ENCODE measurements at regions not wholly inside any gene's neighbourhood (a gene's known extent, or its start where the extent isn't known, plus 50 kb on each side); places are given as distances from the start of the nearest gene placed in this dataset.

DNA sequence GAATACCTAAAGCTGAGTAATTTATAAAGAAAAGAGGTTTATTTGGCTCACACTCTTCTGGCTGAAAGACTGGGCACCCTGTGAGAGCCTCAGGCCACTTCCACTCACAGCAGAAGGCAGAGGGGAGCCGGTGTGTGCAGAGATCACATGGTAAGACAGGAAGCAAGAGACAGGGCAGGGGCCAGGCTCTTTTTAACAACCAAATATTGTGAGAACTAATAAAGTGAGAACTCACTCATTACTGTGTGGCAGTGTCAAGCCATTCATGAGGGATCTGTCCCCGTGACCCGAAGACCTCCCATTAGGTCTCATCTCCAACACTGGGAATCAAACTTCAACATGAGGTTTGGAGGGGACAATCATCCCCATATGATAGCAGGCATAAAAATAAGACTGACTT, 180.8 kb upstream of the DIO3 start:
- H3K27ac ChIP-seq = no peak overlapping the region
- no peak for TF ChIP-seq ZFX (IDR thresholded peaks at IDR 0.05; ENCODE audit: borderline replicate concordance)
- TF ChIP-seq, protein P1, sequence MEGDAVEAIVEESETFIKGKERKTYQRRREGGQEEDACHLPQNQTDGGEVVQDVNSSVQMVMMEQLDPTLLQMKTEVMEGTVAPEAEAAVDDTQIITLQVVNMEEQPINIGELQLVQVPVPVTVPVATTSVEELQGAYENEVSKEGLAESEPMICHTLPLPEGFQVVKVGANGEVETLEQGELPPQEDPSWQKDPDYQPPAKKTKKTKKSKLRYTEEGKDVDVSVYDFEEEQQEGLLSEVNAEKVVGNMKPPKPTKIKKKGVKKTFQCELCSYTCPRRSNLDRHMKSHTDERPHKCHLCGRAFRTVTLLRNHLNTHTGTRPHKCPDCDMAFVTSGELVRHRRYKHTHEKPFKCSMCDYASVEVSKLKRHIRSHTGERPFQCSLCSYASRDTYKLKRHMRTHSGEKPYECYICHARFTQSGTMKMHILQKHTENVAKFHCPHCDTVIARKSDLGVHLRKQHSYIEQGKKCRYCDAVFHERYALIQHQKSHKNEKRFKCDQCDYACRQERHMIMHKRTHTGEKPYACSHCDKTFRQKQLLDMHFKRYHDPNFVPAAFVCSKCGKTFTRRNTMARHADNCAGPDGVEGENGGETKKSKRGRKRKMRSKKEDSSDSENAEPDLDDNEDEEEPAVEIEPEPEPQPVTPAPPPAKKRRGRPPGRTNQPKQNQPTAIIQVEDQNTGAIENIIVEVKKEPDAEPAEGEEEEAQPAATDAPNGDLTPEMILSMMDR (IDR thresholded peaks at IDR 0.05) = no peak

DNA sequence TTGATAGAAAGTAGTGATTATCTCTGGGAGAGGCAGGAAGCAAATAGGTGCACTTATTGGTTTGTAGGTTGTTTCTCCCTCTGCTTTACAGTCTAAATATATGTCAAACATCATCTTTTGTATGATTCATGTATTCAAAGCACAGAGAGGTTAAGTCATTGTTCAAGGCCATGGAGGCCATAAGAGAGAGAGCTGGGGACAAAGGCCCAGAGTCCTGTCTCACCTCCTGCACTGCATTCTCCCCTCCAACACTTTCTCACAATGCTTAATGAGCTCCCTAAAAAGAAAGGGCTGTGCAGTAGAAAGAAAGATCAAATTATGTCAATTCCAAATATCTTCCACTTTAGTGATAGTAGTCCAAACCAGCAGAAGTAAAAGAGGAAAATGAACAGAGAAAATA, 180.4 kb upstream of the DIO3 start:
- no peak overlapping the region for H3K27ac ChIP-seq
- TF ChIP-seq ZFX (IDR thresholded peaks at IDR 0.05; ENCODE audit: borderline replicate concordance) = no peak
- TF ChIP-seq, protein P1 (IDR thresholded peaks at IDR 0.05) = no peak

DNA sequence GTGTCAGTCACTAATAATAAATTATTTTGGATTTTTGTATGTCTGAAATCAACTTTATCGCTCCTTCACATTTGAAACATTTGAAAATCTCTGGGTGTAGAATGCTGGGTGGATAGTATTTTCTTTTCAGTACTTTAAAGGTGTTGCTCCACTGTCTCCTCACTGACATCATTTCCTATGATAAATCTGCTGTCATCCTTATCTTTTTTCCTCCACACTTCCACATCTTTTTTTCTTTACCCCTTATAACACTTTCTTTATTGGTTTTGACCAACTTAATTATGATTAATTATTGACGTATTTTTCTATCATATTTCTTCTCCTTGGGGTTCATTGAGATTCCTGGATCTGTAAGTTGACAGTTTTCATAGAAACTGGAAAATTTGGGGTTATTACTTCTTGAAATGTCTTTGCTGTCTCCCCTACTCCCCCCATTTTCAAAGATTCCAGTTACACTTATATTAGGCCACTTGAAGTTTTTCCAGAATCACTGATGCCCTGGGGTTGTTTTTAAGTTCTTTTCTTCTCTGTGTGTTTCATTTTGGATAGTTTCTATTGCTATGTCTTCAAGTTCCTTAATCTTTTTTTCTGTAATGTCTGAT, 177.5 kb upstream of the DIO3 start:
- no peak overlapping the region for H3K27ac ChIP-seq
- TF ChIP-seq, protein P1 (IDR thresholded peaks at IDR 0.05) = no peak
- TF ChIP-seq ZFX (IDR thresholded peaks at IDR 0.05; ENCODE audit: borderline replicate concordance) = no peak

DNA sequence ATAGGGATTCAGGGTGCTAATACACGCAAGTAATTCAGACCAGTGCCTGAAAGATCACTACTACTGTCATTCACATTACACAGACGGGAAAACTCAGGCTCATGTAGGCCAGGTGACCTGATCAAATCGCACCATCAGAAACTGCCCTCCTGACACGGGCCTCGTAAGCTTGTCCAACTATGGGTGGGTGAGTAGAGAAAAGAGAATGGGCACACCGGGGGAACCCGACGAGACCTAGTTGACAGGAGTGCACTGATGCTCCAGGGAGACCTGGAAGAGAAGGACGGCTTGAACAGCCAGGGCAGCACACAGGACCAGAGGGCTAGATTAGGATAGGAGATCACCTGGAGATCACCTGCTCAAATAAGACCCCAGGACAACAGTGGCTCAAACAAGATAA, 166.9 kb upstream of the DIO3 start:
- no peak overlapping the region for H3K27ac ChIP-seq

DNA sequence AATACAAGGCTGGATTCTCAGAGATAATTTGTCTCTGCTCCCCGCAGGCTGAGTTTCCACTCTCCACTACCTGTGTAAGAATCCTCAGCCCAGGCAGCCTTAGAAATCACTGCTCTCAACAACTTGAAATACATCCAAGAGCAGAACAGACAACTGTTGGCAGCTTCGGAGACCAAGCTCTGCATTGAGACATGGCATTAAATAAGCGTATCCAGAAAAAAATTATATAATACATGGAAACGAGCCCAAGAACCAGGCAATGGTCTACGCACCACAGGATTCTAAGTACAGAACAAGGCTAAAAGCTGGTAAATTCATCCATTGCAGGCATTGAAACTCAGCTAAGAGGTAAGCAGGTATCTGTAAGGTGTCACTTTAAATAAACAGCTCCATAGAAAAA, 165.5 kb upstream of the DIO3 start:
- no peak overlapping the region for H3K27ac ChIP-seq
- TF ChIP-seq, protein P1 (IDR thresholded peaks at IDR 0.05) = no peak
- no peak for TF ChIP-seq ZFX (IDR thresholded peaks at IDR 0.05; ENCODE audit: borderline replicate concordance)

More for the DNA sequence above, 166.9 kb upstream of the DIO3 start:
- no peak for TF ChIP-seq ZFX (IDR thresholded peaks at IDR 0.05; ENCODE audit: borderline replicate concordance)
- TF ChIP-seq, protein P1 (IDR thresholded peaks at IDR 0.05) = no peak

DNA sequence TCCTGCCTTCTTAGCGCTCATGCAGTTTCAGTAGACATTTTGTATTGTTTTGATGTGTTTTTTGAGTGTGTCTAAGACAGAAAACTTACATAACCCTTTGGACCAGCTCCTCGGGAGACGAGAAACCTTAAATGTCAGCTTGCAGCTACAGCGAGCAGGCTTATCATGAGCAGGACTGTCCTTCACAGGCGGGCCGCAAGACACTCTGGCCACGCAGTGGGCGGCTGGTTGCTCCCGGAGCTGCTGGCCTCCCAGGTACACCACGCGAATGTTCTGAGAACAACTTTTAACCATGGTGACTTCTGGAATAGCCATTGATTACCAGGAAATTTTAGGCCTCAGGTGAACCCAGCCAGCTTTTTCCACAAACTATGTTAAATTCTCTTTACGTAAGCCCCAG, 164.1 kb upstream of the DIO3 start:
- TF ChIP-seq, protein P1 (IDR thresholded peaks at IDR 0.05) = no peak
- TF ChIP-seq ZFX (IDR thresholded peaks at IDR 0.05; ENCODE audit: borderline replicate concordance) = no peak

DNA sequence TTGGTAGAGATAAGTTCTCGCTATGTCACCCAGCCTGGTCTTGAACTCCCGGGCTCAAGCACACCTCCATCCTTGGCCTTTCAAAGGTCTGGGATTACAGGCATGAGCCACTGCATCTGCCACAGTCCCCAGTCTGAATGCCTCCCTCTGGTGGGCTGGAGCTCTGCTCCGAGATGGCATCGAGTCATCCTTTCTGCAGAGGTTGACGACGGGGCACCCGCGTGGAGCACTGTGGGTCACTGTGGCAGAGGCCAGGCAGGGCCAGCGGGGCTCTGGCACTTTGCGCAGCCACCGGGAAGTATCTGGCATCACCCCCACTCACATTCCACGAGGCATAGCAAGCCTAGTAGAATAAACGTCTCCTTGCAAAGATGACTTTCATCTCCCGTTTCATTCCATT, 163.3 kb upstream of the DIO3 start:
- TF ChIP-seq, protein P1 (IDR thresholded peaks at IDR 0.05) = no peak
- no peak for TF ChIP-seq ZFX (IDR thresholded peaks at IDR 0.05; ENCODE audit: borderline replicate concordance)
- H3K27ac ChIP-seq = no peak overlapping the region

More for the DNA sequence above, 164.1 kb upstream of the DIO3 start:
- H3K27ac ChIP-seq = no peak overlapping the region

All from 22Rv1 (cell line).